HEK293T (cell line): ENCODE measurements at regions not wholly inside any gene's neighbourhood (a gene's known extent, or its start where the extent isn't known, plus 50 kb on each side); places are given as distances from the start of the nearest gene placed in this dataset.

Experiments used
- CTCF ChIA-PET: fragments of 350-600 bp; formaldehyde crosslinking; extraction: SDS; loops from one replicate; lab custom pipeline; 2021; ENCODE audit warnings: antibody characterized with exemption, inconsistent platforms; lab: Yijun Ruan, JAX
- POLR2A ChIA-PET: fragments of 350-600 bp; formaldehyde crosslinking; extraction: SDS; loops from one replicate; lab custom pipeline; 2020; ENCODE audit warnings: antibody characterized with exemption, inconsistent platforms; lab: Yijun Ruan, JAX
- DNase-seq: peaks from one replicate; pipeline ENCODE4 v3.0.0; 2012; ENCODE audit warnings: mixed read lengths; ENCODE audit errors: extremely low spot score
- ARNT ChIP-seq: fragments of 450-650 bp; IDR thresholded peaks from 2 replicates; pipeline ENCODE4 v1.6.1; 2017; ENCODE audit warnings: mild to moderate bottlenecking
- BHLHE40 ChIP-seq: fragments of 450-650 bp; IDR thresholded peaks from 2 replicates; pipeline ENCODE4 v1.6.1; 2016; ENCODE audit warnings: mild to moderate bottlenecking, moderate library complexity, borderline replicate concordance
- CTBP1 ChIP-seq: fragments of 450-650 bp; IDR thresholded peaks from 2 replicates; pipeline ENCODE4 v1.6.1; 2016; ENCODE audit warnings: borderline replicate concordance
- ELF4 ChIP-seq: fragments of 450-650 bp; IDR thresholded peaks from 2 replicates; pipeline ENCODE4 v1.6.1; 2017; ENCODE audit warnings: antibody characterized with exemption
- FOXA1 ChIP-seq: fragments of 450-650 bp; IDR thresholded peaks from 2 replicates; pipeline ENCODE4 v1.6.1; 2016; ENCODE audit warnings: mild to moderate bottlenecking
- FOXK2 ChIP-seq: fragments of 450-650 bp; IDR thresholded peaks from 2 replicates; pipeline ENCODE4 v1.6.1; 2016; ENCODE audit warnings: mild to moderate bottlenecking
- FOXM1 ChIP-seq: fragments of 450-650 bp; IDR thresholded peaks from 2 replicates; pipeline ENCODE4 v1.6.1; 2017; ENCODE audit warnings: mild to moderate bottlenecking, borderline replicate concordance
- HDGF ChIP-seq: fragments of 450-650 bp; IDR thresholded peaks from 2 replicates; pipeline ENCODE4 v1.6.1; 2017; ENCODE audit warnings: antibody characterized with exemption, borderline replicate concordance
- L3MBTL2 ChIP-seq: fragments of 450-650 bp; conservative IDR thresholded peaks from 2 replicates; pipeline ENCODE4 v1.6.1; 2016; ENCODE audit warnings: mild to moderate bottlenecking
- LEF1 ChIP-seq: fragments of 450-650 bp; IDR thresholded peaks from 2 replicates; pipeline ENCODE4 v1.6.1; 2017; ENCODE audit warnings: mild to moderate bottlenecking, borderline replicate concordance
- NFRKB ChIP-seq: fragments of 450-650 bp; IDR thresholded peaks from 2 replicates; pipeline ENCODE4 v1.6.1; 2016; ENCODE audit warnings: mild to moderate bottlenecking, moderate library complexity
- SP1 ChIP-seq: fragments of 450-650 bp; IDR thresholded peaks from 2 replicates; pipeline ENCODE4 v1.6.1; 2017
- SUZ12 ChIP-seq: fragments of 450-650 bp; IDR thresholded peaks from 2 replicates; pipeline ENCODE4 v1.6.1; 2016; ENCODE audit warnings: mild to moderate bottlenecking
- TARDBP ChIP-seq: fragments of 450-650 bp; IDR thresholded peaks from 2 replicates; pipeline ENCODE4 v1.6.1; 2016
- ZNF384 ChIP-seq: fragments of 450-650 bp; IDR thresholded peaks from 2 replicates; pipeline ENCODE4 v1.6.1; 2016
- TF ChIP-seq, protein P1 (sequence below): fragments of 450-650 bp; IDR thresholded peaks from 2 replicates; pipeline ENCODE4 v1.6.1; 2016

DNA sequence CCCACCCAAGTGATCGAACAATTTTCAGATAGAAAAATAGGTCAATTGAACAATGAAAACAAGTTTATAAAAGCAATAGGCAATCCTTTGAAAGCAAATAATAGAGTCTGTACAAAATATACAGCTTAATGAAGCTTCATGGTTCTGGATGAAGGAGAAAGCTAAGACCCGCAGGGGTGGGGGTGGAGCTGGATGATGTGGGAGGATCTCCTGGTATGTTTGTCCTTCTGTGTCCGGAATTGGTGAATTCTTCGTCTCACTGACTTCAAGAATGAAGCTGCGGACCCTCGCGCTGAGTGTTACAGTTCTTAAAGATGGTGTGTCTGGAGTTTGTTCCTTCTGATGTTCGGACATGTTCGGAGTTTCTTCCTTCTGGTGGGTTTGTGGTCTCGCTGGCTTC is 149.9 kb downstream of the NXNL2 start:
- no peak for DNase-seq
- TF ChIP-seq SUZ12 (no peak), L3MBTL2 (no peak), TARDBP (no peak), CTBP1 (no peak), LEF1 (no peak), FOXA1 (no peak), SP1 (no peak), HDGF (no peak), NFRKB (no peak), ZNF384 (no peak), FOXK2 (no peak), ELF4 (no peak), FOXM1 (no peak), ARNT (no peak)
- TF ChIP-seq, protein P1, sequence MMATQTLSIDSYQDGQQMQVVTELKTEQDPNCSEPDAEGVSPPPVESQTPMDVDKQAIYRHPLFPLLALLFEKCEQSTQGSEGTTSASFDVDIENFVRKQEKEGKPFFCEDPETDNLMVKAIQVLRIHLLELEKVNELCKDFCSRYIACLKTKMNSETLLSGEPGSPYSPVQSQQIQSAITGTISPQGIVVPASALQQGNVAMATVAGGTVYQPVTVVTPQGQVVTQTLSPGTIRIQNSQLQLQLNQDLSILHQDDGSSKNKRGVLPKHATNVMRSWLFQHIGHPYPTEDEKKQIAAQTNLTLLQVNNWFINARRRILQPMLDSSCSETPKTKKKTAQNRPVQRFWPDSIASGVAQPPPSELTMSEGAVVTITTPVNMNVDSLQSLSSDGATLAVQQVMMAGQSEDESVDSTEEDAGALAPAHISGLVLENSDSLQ, result no peak
- POLR2A ChIA-PET, result no interaction called here
- CTCF ChIA-PET, result no interaction called here

DNA sequence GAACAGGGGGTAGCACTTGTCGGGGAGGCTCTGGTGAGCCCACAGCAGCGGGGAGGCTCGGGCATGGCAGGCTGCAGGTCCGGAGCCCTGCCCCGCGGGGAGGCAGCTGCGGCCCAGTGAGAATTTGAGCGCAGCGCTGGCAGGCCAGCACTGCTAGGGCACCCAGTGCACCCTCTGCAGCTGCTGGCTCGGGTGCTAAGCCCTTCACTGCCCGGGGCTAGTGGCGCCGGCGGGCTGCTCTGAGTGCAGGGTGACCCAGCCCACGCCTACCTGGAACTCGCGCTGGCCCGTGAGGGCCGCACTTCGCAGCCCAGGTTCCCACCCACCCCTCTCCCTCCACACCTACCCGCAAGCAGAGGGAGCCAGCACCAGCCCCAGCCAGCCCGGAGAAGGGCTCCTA is 151.0 kb downstream of the NXNL2 start:
- ChIA-PET POLR2A (no interaction called here), CTCF (no interaction called here)
- DNase-seq, result no peak
- no peak for TF ChIP-seq SP1
- no peak for TF ChIP-seq L3MBTL2
- TF ChIP-seq FOXM1, result no peak
- TF ChIP-seq FOXK2, result no peak
- no peak for TF ChIP-seq SUZ12
- no peak for TF ChIP-seq HDGF
- no peak for TF ChIP-seq ELF4
- no peak for TF ChIP-seq LEF1
- TF ChIP-seq CTBP1, result no peak
- TF ChIP-seq, protein P1, result no peak
- TF ChIP-seq FOXA1, result no peak
- no peak for TF ChIP-seq BHLHE40
- TF ChIP-seq TARDBP, result no peak
- no peak for TF ChIP-seq ARNT
- TF ChIP-seq NFRKB, result no peak
- no peak for TF ChIP-seq ZNF384

DNA sequence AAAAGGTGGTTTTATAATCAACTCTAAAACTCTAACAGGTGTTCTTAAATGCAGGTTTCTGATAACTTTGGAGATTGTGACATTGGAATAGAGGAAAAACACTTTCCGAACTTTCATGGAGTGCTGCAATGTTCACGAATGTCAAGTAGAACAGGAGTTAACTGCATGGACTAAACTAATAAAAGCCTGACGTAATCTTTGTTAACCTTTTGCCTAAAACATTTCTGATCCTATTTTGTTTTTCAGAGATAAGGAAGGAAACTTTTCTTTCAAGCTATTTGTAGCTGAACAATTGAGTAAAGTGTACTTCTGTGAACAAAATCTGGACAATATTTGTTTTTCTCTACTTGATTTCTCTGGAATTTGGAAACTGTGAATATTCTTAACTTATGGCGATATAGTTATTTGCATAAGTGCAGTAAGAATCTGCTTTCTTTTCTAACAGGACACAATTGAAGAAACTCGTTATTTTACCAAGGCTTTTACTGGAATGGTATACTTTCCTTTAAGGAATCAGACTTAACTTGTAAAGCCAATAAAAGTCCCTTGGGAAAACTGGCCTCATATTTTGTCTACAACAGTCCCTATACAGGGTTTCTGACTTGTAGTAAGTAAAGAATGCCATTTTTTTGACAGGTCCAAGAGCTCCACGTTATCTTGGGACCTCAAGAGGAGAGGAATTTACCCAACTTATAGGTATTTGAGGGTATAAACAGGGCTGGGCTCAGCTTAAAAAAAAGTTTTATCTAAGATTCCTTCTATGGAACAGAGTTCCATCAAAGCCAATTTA is 154.7 kb downstream of the NXNL2 start:
- ChIA-PET POLR2A (no interaction called here), CTCF (no interaction called here)
- TF ChIP-seq SUZ12 (no peak), BHLHE40 (no peak), NFRKB (no peak), HDGF (no peak), ARNT (no peak), ELF4 (no peak), L3MBTL2 (no peak), CTBP1 (no peak), LEF1 (no peak), FOXM1 (no peak), TARDBP (no peak), ZNF384 (no peak), SP1 (no peak), FOXK2 (no peak), FOXA1 (no peak)
- TF ChIP-seq, protein P1, result no peak
- DNase-seq, result no peak

DNA sequence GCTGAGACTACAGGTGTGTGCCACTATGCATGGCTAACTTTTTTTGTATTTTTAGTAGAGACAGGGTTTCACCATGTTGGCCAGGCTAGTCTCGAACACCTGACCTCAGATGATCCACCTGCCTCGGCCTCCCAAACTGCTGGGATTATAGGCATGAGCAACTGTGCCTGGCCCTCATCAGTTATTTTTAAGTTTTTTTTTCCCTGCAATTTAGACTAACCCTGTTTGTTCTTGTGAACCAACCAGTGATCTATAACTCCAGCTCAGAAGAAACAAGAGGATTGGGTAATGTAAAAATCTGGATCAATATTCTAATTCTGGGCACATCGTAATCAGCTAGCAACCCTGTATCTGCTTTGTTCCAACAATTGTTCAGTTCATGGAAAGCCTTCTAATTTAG is 155.7 kb downstream of the NXNL2 start:
- TF ChIP-seq HDGF, result no peak
- no peak for TF ChIP-seq ELF4
- no peak for TF ChIP-seq TARDBP
- TF ChIP-seq CTBP1, result no peak
- TF ChIP-seq FOXM1, result no peak
- TF ChIP-seq FOXK2, result no peak
- TF ChIP-seq ARNT, result no peak
- TF ChIP-seq, protein P1, result no peak
- TF ChIP-seq L3MBTL2, result no peak
- no peak for TF ChIP-seq SP1
- no peak for TF ChIP-seq SUZ12
- TF ChIP-seq ZNF384, result no peak
- no peak for TF ChIP-seq NFRKB
- ChIA-PET CTCF (interaction anchor here (0.7 kb wide), 1 partner anchor 185 kb away, joined by 3 read pairs; no protein-coding TSS in a partner anchor), POLR2A (no interaction called here)
- DNase-seq, result no peak

DNA sequence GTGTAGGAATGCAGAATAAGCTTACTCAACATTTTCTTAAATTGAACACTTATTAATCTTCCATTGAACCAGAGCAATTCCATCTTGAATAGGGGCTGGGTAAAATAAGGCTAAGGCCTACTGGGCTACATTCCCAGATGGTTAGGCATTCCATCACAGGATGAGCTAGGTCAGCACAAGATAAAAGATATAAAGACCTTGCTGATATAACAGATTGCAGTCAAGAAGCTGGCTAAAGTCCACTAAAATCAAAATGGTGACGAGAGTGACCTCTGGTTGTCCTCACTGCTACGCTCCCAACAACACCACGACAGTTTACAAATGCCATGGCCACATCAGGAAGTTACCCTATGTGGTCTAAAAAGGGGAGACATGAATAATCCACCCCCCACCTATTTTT is 156.1 kb downstream of the NXNL2 start:
- ChIA-PET CTCF (interaction anchor here (0.7 kb wide), 1 partner anchor 185 kb away, joined by 3 read pairs; no protein-coding TSS in a partner anchor), POLR2A (no interaction called here)
- no peak for DNase-seq
- no peak for TF ChIP-seq NFRKB
- no peak for TF ChIP-seq LEF1
- TF ChIP-seq, protein P1, result no peak
- TF ChIP-seq HDGF, result no peak
- no peak for TF ChIP-seq L3MBTL2
- TF ChIP-seq FOXK2, result no peak
- no peak for TF ChIP-seq CTBP1
- no peak for TF ChIP-seq ARNT
- no peak for TF ChIP-seq ELF4
- no peak for TF ChIP-seq BHLHE40
